H1 (cell line): ENCODE measurements at regions not wholly inside any gene's neighbourhood (a gene's known extent, or its start where the extent isn't known, plus 50 kb on each side); places are given as distances from the start of the nearest gene placed in this dataset.

ENCODE experiments used
- CEBPB ChIP-seq: IDR thresholded peaks from 2 replicates; pipeline ENCODE4 v1.6.1; 2012; ENCODE audit warnings: low read depth, low read length
- NANOG ChIP-seq: IDR thresholded peaks from 2 replicates; pipeline ENCODE4 v1.6.1; 2011; ENCODE audit warnings: low read length, low read depth, mild to moderate bottlenecking, inconsistent platforms; ENCODE audit not compliant: insufficient read depth, poor library complexity, severe bottlenecking
- POU5F1 ChIP-seq: IDR thresholded peaks from 2 replicates; pipeline ENCODE4 v1.6.1; 2011; ENCODE audit warnings: low read depth, mild to moderate bottlenecking, low read length, moderate library complexity
- TF ChIP-seq, protein P1 (sequence below): IDR thresholded peaks from 2 replicates; pipeline ENCODE4 v1.6.1; 2012; ENCODE audit warnings: low read length, inconsistent platforms

DNA sequence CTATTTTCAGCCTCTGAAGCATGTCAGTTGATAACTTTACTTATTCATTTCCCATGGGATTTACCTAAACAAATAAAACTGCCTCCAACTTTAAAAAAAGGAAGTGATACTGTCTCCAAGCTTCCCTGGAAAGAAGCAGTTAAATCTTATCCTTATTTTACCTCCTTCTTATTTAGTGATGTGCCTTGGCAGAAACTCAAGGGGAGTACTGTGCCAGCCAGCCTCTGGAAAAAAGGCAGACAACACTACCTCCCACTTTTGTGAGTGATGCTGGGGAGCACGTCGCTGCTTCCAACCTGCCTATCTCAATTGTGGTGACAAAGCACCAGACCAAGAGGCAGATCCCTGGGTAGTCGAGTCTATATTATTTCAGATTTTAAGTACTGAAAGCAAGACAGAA, 765.6 kb downstream of the DIAPH3 start (continued):
- TF ChIP-seq, protein P1, sequence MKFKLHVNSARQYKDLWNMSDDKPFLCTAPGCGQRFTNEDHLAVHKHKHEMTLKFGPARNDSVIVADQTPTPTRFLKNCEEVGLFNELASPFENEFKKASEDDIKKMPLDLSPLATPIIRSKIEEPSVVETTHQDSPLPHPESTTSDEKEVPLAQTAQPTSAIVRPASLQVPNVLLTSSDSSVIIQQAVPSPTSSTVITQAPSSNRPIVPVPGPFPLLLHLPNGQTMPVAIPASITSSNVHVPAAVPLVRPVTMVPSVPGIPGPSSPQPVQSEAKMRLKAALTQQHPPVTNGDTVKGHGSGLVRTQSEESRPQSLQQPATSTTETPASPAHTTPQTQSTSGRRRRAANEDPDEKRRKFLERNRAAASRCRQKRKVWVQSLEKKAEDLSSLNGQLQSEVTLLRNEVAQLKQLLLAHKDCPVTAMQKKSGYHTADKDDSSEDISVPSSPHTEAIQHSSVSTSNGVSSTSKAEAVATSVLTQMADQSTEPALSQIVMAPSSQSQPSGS = no peak
- TF ChIP-seq CEBPB = no peak
- TF ChIP-seq POU5F1 = no peak
- TF ChIP-seq NANOG = no peak
- TF ChIP-seq, all 59 proteins: peak for 0
